Vagina (tissue), 2 donors: ENCODE measurements at regions not wholly inside any gene's neighbourhood (a gene's known extent, or its start where the extent isn't known, plus 50 kb on each side); places are given as distances from the start of the nearest gene placed in this dataset.

ENCODE experiments used
- POLR2AphosphoS5 ChIP-seq, 2 donors: sonication (generic); formaldehyde crosslinking; IDR thresholded peaks; one replicate each; pipeline ENCODE4 v1.9.0; 2017; ENCODE audit warnings: antibody characterized with exemption in 2 of 2, mild to moderate bottlenecking in 2 of 2, low read depth in 1 of 2; ENCODE audit not compliant: insufficient read depth in 1 of 2
- TF ChIP-seq, protein P1 (sequence below), 3 experiments: fragments of 450-650 bp in 2 of 3; fragments of 200-600 bp in 1 of 3; sonication (generic) in 1 of 3; IDR thresholded peaks; one replicate each; pipeline ENCODE4 v1.5.1; 2017 to 2019; ENCODE audit warnings: antibody characterized with exemption in 3 of 3, mild to moderate bottlenecking in 2 of 3, moderate library complexity in 2 of 3

GRCh38 chr4:165748321-165748720 lies 124.7 kb upstream of the TLL1 start:
- TF ChIP-seq, protein P1, sequence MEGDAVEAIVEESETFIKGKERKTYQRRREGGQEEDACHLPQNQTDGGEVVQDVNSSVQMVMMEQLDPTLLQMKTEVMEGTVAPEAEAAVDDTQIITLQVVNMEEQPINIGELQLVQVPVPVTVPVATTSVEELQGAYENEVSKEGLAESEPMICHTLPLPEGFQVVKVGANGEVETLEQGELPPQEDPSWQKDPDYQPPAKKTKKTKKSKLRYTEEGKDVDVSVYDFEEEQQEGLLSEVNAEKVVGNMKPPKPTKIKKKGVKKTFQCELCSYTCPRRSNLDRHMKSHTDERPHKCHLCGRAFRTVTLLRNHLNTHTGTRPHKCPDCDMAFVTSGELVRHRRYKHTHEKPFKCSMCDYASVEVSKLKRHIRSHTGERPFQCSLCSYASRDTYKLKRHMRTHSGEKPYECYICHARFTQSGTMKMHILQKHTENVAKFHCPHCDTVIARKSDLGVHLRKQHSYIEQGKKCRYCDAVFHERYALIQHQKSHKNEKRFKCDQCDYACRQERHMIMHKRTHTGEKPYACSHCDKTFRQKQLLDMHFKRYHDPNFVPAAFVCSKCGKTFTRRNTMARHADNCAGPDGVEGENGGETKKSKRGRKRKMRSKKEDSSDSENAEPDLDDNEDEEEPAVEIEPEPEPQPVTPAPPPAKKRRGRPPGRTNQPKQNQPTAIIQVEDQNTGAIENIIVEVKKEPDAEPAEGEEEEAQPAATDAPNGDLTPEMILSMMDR (IDR thresholded peaks at IDR 0.05): no peak
- TF ChIP-seq POLR2AphosphoS5 (IDR thresholded peaks at IDR 0.05; ENCODE audit: insufficient read depth in 1 of 2, low read depth in 1 of 2): no peak
